ENCODE measurements at regions not wholly inside any gene's neighbourhood (a gene's known extent, or its start where the extent isn't known, plus 50 kb on each side); places are given as distances from the start of the nearest gene placed in this dataset.

DNA sequence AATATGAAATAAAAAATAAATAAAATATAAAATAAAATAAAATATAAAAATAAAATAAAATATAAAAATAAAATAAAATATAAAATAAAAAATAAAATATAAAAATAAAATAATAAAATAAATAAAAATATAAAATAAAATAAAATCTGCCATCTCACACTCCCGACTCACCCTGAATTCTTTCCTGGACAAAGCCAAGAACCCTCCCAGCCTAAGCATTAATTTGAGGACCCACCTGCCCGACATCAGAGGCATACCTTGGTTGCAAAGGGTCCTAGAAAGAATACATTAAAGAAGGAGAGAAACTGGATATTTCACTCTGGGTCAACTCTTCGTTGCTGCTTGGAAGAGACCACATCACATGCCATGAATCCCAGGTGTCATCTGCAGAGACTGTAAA, 138.3 kb downstream of the CRLF2 start:
- TF ChIP-seq, protein P1, sequence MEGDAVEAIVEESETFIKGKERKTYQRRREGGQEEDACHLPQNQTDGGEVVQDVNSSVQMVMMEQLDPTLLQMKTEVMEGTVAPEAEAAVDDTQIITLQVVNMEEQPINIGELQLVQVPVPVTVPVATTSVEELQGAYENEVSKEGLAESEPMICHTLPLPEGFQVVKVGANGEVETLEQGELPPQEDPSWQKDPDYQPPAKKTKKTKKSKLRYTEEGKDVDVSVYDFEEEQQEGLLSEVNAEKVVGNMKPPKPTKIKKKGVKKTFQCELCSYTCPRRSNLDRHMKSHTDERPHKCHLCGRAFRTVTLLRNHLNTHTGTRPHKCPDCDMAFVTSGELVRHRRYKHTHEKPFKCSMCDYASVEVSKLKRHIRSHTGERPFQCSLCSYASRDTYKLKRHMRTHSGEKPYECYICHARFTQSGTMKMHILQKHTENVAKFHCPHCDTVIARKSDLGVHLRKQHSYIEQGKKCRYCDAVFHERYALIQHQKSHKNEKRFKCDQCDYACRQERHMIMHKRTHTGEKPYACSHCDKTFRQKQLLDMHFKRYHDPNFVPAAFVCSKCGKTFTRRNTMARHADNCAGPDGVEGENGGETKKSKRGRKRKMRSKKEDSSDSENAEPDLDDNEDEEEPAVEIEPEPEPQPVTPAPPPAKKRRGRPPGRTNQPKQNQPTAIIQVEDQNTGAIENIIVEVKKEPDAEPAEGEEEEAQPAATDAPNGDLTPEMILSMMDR (IDR thresholded peaks at IDR 0.05): no peak

DNA sequence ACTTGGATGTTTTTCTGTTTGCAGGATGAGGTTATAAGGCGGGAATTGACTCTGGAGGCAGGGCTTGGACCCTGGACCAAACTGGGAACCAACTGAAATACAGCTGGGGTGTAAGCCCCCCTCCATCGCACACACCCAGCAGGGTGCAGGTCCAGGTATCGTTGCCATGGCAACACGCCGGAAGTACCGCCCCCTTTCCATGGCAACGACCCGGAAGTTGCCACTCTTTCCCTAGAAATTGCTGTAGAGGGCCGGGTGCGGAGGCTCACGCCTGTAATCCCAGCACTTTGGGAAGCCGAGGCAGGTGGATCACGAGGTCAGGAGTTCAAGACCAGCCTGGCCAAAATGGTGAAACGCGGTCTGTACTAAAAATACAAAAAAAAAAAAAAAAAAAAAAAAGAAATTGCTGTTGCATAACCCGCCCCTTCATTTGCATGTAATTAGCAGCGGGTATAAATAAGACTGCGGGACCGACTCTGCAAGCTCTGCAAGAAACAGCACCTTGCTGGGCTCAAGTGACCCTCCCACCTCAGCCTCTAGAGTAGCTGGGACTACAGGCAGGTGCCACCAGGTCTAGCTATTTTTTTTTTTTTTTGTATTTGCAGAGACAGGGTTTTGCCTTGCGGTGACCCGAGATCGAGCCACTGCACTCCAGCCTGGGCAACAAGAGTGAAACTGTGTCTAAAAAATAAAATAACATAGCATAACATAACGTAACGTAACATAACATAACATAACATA, 139.6 kb downstream of the CRLF2 start:
- TF ChIP-seq, protein P1 (IDR thresholded peaks at IDR 0.05): no peak

DNA sequence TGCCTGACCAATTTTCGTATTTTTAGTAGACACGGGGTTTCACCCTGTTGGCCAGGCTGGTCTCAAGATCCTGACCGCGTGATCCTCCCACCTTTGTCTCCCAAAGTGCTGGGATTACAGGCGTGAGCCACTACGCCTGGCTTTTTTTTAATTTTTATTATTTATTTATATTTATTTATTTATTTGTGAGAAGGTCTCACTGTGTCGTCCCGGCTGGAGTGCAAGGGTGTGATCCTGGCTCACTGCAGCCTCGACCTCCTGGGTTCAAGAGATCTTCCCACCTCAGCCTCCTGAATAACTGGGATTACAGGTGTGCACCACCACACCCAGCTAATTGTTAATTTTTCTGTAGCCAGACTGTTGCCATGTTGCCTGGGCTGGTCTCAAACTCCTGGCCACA, 141.1 kb downstream of the CRLF2 start:
- TF ChIP-seq, protein P1 (IDR thresholded peaks at IDR 0.05): no peak

DNA sequence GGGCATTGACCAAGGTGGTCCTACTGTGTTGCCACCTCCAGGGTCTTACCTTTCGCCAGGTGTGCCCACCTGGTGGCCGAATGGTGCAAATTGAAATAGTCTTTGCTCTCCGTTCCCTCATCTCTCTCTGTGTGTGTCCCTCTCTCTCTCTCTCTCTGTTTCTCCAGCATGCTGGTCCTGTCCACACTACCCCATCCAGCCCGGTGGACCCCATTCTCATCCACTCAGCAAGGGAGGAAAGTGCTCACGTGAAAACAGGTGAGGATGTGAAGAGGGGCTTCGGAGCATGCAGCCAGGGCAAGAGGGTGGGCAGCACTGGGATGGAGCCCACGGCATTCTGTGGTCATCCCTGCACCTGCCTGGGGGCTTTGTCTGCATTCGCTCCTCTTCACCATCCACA, 150.1 kb downstream of the CRLF2 start:
- TF ChIP-seq, protein P1 (IDR thresholded peaks at IDR 0.05): no peak

DNA sequence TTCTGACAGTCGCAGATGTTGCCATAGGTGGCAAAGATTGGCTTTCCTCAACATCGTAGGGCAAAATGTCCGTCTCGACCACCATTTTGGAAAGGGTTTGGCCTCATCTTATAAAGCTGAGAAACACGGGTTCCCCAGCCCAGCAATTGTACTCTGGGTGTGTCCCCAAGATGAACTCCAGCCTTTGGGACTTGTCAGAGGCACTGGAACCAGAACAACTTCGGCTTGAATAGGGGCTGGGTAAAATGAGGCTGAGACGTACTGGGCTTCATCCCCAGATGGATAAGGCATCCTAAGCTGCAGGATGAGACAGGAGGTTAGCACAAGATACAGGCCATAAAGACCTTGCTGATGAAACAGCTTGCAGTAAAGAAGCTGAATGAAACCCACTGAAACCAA, 151.9 kb downstream of the CRLF2 start:
- TF ChIP-seq, protein P1 (IDR thresholded peaks at IDR 0.05): no peak

DNA sequence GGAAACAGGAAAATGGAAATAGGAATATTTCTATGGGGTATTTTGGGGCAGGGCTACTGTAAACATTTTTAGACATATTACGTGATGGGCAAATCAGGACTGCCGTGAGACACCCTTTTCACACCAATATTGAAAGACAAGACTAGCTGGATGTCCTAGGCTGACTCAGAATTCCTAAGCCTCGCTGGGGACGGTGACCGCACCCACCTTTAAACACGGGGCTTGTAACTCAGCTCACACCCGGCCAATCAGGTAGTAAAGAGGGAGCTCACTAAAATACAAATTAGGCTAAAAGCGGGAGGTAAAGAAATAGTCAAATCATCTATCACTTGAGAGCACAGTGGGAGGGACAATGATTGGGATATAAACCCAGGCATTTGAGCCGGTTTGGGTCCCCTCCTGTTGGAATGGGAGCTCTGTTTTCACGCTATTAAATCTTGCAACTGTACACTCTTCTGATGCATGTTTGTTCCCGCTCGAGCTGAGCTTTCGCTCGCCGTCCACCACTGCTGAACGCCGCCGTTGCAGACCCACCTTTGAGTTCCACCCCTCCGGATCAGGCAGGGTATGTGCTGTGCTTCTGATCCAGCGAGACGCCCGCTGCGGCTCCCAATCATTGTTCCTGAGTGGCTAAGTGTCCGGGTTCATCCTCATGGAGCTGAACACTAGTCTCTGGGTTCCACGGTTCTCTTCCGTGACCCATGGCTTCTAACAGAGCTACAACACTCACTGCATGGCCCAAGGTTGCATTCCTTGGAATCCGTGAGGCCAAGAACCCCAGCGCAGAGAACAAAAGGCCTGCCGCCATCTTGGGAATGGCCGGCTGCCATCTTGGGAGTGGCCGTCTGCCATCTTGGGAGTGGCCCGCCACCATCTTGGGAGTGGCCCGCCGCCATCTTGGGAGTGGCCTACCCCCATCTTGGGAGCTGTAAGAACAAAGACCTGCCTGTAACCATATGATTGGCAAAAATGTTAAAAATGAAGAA, 152.6 kb downstream of the CRLF2 start:
- TF ChIP-seq, protein P1 (IDR thresholded peaks at IDR 0.05): no peak

DNA sequence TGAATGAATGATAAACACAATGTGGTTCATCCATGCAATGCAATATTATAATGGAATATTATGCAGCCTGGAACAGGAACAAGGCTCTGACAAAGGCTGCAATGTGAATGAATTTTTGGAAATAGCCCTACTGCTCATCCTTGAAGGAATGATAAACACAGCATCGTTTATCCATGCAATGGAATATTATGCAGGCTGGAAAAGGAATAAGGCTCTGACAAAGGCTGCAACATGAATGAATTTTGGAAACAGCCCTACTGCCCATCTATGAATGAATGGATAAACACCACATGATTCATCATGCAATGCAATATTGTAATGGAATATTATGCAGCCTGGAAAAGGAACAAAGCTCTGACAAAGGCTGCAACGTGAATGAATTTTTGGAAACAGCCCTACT, 159.4 kb downstream of the CRLF2 start:
- TF ChIP-seq, protein P1 (IDR thresholded peaks at IDR 0.05): no peak

Measured in LNCAP (cell line).